HG02610 (cell line): ENCODE measurements at regions not wholly inside any gene's neighbourhood (a gene's known extent, or its start where the extent isn't known, plus 50 kb on each side); places are given as distances from the start of the nearest gene placed in this dataset.
"Not testable (repeated sequence)": the region's sequence is repeated elsewhere in the genome, so short reads cannot be mapped to it uniquely, and the experiment has no call there.

Source experiments
- ATAC-seq: cut with Tn5 transposase; IDR thresholded peaks from one replicate; pipeline ENCODE4 v1.9.1; 2021; ENCODE audit warnings: mild to moderate bottlenecking, moderate library complexity; ENCODE audit not compliant: unreplicated experiment

GRCh38 chr4:25981749-25982148 is 67.7 kb downstream of the SMIM20 start:
- no peak for ATAC-seq

GRCh38 chr4:25982962-25983361 is 68.9 kb downstream of the SMIM20 start:
- ATAC-seq = no peak

DNA sequence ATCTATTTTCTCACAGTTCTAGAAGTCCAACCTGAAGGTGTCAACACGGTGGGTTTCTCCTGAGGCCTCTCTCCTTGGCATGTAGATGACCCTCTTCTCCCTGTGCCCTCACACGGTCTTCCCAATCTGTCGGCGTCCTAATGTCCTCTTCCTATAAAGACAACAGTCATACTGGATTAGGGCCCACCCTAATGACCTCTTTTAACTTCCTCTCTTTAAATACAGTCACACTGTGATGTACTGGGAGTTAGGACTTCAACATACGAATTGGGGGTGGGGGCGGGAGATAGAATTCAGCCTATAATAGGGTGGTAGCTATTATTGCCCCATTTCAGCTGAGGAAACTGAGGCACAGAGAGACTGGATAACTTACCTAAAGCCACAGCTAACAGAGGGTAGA is 70.2 kb downstream of the SMIM20 start:
- ATAC-seq = no peak

DNA sequence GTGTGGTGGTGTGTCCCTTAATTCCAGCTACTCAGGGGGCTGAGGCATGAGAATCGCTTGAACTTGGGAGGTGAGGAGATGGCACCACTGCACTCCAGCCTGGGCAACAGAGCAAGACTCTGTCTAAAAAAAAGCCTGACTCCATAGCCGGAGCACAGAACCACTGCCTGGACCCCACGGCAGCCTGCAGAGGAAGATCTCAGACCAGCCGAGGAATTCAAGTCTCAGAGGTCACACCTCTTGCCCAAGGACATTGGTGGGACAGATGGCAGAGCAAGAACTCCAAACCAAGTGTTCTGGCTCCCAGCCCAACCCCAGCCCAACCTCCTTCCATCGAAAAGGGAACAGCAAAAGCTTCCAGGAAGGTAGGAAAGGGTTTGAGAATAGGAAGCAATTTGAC is 70.8 kb downstream of the SMIM20 start:
- no peak for ATAC-seq

DNA sequence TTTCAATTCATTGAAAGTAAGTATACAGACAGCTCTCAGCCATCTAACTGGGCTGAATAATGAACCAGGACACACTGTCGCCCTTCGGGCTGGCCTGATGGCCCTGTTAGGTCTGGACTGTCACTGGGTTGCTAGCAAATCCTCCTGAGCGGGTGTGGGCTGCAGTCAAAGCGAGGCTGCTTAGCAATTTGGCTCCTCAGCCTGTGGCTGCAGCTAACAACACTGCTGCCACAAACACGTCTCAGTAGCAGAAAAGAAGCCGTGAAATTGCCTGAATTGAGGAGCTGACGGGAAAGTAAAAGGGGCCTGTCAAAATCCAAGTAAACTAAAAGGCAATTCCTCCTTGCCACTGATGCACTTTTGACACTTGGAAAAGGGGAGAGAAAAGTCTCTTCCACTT is 72.8 kb downstream of the SMIM20 start:
- no peak for ATAC-seq

GRCh38 chr4:25991340-25991739 is 77.3 kb downstream of the SMIM20 start:
- no peak for ATAC-seq

- ATAC-seq = no peak
These were observed 79.6 kb downstream of the SMIM20 start for GRCh38 chr4:25993395-25994185.

DNA sequence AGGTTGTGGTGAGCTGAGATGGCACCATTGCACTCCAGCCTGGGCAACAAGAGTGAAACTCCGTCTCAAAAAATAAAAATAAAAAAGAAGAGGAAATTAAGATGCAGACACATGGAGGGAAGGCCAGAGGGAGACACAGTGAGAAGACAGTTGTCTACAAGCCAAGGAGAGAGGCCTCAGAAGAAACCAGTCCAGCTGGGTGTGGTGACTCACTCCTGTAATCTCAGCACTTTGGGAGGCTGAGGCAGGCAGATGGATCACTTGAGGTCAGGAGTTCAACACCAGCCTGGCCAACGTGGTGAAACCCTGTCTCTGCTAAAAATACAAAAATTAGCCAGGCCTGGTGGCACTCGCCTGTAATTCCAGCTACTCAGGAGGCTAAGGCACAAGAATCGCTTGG is 80.6 kb downstream of the SMIM20 start:
- ATAC-seq = not testable (repeated sequence)

- no peak for ATAC-seq
These were observed 86.4 kb downstream of the SMIM20 start for GRCh38 chr4:26000274-26000950.

DNA sequence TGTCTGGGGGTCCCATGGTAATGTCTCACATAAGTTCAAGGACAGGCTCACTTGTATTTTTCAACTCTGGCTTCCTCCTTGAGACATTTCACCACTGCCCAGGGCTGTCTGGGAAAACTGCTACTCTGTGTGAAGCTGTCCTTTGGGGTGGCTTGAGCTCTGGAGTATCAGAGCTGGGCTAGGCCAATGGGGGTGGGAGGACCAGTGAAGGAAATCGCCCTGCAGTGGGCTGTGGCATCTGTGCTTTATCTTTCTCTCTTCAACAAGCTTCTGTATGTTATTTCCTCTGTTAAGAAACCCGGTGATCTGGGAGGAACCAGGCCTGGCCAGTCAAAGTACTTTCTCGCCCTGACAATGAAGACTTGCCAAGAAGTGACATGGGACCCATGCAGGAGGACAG is 87.4 kb downstream of the SMIM20 start:
- ATAC-seq = no peak

- ATAC-seq = no peak
These were observed 87.8 kb downstream of the SMIM20 start for GRCh38 chr4:26001816-26002215.

DNA sequence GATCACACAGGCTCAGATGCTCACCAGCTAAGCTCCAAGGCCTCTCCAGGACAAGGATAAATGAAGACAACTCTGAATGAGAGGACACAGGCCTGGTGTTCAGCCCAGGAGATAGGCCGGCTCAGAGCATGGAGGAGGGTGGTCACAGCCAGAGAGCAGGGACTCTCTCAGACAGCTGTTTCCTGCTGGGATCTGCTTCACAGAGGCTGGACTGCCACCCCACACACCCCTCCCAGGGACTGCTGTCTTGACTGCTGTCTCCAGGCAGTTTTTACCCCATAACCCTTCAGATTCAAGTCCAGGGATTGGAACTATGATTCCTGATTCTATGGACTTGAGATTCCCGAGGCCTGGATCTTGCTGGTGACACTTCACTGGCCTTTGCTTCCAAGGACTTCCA is 89.0 kb downstream of the SMIM20 start:
- ATAC-seq = no peak

DNA sequence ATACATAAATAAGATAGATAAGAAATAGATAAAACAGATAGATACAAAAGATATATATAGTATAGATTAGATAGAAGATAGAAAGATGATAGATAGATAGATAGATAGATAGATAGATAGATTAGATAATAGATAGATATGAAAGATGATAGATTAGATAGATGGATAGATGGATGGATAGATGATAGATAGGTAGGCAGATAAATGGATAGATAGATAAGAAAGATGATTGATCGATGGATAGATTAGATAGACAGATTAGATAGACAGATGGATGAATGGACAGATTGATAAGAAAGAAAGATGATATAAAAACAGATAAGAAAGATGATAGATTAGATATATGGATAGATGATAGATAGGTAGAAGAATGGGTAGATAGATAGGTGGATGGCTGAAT is 90.3 kb downstream of the SMIM20 start:
- ATAC-seq = no peak

DNA sequence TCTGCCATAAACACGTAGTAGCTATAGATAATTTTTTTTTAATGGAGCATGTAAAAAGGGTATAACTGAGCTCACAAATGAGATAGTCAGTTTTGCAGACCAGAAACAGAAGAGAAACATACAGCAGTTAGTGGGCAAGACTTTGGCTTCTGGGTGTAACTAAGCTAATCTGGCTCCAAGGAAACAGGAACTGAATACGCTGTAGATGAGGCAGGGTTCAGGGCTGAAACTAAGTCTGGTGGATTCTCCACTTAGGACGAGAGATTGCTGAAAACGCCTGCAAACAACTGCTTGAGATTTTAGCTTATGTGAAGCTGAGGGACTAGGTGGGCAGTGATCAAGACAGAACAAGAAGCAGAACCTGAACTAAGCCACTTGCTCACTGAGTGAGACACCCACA is 91.7 kb downstream of the SMIM20 start:
- no peak for ATAC-seq

- no peak for ATAC-seq
These were observed 94.7 kb downstream of the SMIM20 start for GRCh38 chr4:26008737-26009136.

- ATAC-seq = no peak
These were observed 95.5 kb downstream of the SMIM20 start for GRCh38 chr4:26009502-26009901.

GRCh38 chr4:26010304-26010703 is 96.3 kb downstream of the SMIM20 start:
- no peak for ATAC-seq

DNA sequence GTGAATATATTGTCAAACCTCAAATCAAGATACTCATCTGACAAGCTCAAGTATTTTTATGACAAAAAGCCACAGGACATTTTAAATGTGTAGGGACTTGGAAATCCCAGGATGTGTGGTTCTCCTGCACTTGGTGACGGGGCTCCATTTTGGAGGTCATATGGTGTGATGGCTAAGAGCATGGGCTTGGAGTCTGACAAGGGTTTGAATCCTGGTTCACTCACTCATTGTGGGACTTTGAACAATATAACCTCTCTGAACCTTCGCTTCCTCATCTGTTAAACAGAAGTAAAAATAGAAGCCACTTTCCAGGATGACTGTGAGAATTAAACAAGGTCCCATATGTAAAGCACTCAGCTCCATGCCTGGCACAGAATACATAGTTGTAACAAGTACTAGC is 99.6 kb downstream of the SMIM20 start:
- ATAC-seq = no peak

DNA sequence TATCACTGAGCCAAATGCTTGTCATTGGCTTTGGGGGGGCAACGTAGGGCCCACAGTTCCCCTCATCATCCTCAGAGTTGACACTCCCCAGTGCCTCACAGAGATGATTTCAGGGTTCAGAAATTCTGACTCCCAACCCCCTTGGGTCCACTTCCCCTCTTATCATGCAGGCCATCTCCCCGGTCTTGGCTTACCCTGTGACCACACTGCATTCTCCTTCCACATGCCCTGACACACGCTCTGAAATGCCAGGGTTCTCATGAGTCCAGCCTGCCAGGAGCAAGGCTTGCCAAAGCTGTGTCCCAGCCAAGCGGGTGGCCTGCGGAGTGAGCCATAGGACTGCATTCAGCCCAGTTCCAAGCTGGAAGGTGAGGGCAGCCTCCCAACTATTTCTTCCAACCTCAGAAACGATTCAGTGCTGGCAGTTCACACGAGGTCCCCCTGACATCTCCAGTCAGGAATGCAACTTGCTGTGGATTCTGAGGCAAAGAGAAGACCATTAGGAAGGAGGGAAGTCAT is 101.2 kb downstream of the SMIM20 start:
- ATAC-seq = no peak

- no peak for ATAC-seq
These were observed 101.9 kb downstream of the SMIM20 start for GRCh38 chr4:26015906-26016305.

GRCh38 chr4:26017531-26017930 is 103.5 kb downstream of the SMIM20 start:
- ATAC-seq = no peak

- not testable (repeated sequence) for ATAC-seq
These were observed 104.1 kb downstream of the SMIM20 start for GRCh38 chr4:26017961-26018700.
